NCI-H69 (cell line): ENCODE measurements at regions not wholly inside any gene's neighbourhood (a gene's known extent, or its start where the extent isn't known, plus 50 kb on each side); places are given as distances from the start of the nearest gene placed in this dataset.

Experiments used
- DNase-seq: peaks from one replicate; lab custom pipeline; 2025; lab: John Stamatoyannopoulos, UW

DNA sequence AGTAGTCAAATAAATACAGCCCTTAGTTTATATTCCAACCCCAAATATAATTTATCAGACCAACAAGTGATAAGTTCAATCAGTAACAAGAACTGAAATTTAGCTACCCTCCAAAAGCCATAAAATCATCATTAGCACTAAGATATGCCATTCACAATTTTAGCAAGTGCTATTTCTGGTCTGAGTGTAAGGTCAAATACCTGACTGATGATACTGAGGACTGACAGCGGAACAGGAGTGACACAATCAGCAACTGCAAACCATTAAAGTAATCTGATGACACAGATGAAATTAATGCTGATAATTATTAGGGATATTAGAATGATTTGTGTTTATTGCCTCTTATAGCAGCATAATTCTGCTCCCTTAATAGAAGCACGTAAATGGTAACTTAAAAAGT lies 152.7 kb upstream of the SPHKAP start:
- no peak for DNase-seq

GRCh38 chr2:228329282-228329681 lies 147.8 kb upstream of the SPHKAP start:
- DNase-seq = no peak

DNA sequence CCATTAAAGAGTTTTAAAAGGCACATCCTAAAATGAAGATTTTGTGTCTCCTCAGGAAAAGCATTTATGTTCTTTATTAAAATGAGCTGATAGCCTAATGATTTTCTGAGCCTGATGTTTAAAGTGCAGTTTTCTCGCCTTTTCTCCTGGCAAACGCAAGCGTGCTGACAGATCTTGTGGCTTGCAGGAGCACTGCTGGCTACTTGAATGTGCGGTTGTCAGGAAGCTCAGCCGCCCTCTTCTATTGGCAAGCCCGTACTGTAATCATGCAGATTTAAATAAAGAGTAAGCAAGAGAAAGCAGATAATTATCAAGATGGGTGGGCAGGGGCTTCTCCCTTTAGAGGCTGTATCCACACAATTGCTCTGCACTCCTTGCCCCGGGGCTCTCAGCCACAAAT lies 139.5 kb upstream of the SPHKAP start:
- no peak for DNase-seq

GRCh38 chr2:228318218-228318617 lies 136.7 kb upstream of the SPHKAP start:
- DNase-seq = peak; percentile 12

- DNase-seq = no peak
Observed at GRCh38 chr2:228312172-228312571, 130.7 kb upstream of the SPHKAP start.

- no peak for DNase-seq
Observed at GRCh38 chr2:228303960-228304359, 122.5 kb upstream of the SPHKAP start.

DNA sequence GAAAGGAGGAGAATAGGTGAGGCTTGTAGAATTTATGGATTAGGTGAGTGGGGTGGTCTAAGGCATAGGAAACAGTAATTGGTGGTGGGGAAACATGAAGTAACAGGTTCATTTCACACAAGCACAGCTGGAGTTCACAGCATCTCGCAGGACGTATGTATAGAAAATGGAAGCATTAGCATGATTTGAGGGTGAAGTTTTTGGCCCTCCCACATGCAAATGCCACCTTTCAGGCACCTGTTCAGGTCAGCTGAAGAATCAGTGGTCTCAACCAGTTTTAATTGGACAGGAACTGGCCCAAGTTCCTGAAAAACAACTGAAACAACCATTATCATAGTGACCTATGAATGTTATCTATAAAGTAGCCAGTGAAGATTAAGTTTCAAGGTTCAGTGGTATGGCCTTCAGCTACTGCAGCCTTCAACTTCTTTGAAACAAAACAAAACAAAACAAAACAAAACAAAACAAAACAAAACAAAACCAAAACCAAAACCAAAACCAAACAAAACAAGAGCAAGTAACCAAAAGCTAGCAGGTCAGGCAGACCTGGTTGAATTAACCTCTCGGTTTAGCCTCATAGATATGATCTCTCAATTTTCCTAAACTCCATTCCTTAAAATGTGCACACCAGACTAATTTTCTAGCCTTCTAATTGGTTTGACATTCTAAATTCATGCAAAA lies 102.1 kb upstream of the SPHKAP start:
- no peak for DNase-seq

- no peak for DNase-seq
Observed at GRCh38 chr2:228282376-228282775, 100.9 kb upstream of the SPHKAP start.

- no peak for DNase-seq
Observed at GRCh38 chr2:228273159-228273558, 91.7 kb upstream of the SPHKAP start.

- DNase-seq = no peak
Observed at GRCh38 chr2:228269351-228269750, 87.9 kb upstream of the SPHKAP start.

DNA sequence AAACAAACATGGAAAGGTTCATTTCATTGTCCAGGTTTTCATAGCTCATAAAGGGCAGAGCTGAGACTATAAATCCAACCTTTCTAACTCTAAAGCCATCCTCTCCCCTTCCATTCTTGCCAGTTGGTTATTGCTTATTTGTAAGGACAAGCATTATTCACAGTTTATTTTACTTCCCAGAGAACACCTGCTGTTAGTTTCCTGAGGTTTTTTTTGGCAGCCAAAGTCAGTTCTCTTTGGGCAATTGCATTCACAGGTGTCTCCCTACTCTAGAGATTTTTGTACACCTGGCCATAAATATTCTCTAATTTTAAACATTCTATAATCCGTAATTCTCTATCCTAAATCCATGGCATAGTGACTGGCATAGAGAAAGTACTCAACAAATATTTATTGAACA lies 87.3 kb upstream of the SPHKAP start:
- DNase-seq = peak; percentile 0

DNA sequence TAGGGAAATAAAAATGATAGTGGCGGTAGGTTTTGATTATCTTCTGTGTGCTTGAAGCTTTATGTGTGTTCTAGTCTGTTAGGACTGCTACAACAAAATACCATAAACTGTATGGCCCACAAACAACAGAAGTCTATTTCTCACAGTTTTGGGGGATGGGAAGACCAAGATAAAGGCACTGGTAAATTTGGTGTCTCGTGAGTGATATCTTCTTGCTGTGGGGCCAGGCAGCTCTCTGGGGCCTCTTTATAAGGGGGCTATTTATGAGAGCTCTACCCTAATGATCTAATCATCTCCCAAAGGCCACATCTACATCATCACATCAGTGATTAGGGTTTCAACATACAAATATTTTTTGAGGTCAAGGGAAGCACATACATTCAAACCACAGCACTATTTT lies 86.8 kb upstream of the SPHKAP start:
- DNase-seq = no peak

- DNase-seq = no peak
Observed at GRCh38 chr2:228263156-228263555, 81.7 kb upstream of the SPHKAP start.

DNA sequence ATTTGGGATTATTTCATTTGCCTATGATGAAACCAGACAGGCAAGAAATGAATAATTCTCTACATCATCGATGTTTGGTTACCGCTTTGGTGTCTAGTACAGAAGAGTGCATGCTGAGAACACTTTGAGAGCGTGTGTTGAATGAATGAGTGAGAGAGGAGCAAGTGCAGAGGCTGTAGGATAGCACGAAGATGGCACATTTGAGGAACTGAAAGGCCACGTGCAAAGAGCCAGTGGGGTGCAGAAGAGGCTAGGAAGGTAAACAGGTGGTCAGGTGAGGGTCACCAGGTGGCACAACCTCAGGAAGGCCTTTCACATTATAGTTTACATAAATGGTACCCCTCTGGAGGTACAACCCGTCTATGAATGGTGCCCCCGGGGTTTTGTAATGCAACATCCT lies 80.1 kb upstream of the SPHKAP start:
- no peak for DNase-seq

DNA sequence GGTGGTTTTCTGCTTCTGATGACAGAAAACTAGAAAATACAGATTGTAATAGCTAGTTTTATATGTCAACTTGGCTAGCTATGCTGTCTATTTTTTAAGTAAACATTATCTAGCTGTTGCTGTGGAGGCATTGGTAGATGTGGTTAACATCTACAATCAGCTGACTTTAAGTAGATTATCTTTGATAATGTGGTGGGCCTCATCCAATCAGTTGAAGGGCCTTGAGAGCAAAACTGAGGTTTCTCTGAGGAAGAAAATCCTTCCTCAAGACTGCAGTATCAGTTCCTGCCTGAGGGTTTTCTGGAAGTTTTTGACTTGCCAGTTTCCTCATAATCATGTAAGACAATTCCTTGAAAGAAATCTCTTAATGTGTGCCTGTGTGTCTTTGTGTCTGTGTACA lies 75.9 kb upstream of the SPHKAP start:
- DNase-seq = no peak

GRCh38 chr2:228253752-228254151 lies 72.3 kb upstream of the SPHKAP start:
- peak; percentile 0 for DNase-seq

- no peak for DNase-seq
Observed at GRCh38 chr2:228247335-228247734, 65.8 kb upstream of the SPHKAP start.

DNA sequence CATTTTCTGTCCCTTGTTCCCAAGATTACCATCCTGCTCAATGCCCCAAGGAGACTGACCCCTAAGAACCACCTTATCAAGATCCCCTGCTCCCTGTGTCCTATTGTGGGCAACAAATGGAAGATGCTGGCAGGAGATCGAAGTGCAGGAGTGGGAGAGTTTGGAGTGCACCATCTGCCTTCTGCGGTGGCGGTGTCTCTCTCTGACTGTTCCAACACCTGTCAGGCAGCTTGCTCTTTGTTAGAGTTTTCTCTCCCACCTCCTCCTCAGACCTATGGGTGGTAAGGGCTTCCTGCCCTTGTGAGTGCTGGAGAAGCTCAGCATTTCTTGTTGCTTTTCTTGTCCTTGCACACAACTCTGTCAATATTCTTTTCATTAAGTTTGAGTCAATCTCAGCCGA lies 64.1 kb upstream of the SPHKAP start:
- no peak for DNase-seq

GRCh38 chr2:228242591-228242990 lies 61.1 kb upstream of the SPHKAP start:
- DNase-seq = no peak

DNA sequence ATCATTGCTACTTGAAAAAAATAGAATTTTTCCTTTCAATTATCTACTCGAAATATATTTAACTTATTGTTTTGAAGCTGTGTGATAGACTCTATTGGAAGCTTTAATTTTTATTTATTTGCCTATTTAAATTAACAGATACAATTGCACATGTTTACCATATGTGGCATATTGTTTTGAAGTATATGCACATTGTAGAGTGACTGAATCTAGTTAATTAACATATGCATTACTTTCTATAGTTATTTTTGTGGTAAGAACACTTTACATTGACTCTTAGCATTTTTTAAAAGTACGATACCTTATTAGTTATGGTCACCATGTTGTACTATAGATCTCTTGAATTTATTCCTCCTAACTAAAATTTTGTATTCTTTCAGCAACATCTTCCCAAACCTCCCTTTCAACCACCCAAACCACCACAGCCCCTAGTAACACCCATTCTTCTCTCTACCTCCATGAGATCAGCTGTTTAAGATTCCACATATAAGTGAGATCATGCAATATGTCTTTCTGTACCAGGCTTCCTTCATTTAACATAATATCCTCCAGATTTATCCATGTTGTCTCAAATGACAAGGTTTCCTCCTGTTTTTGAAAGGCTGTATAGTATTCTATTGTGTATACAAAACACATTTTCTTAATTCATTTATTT lies 58.5 kb upstream of the SPHKAP start:
- no peak for DNase-seq

- DNase-seq = no peak
Observed at GRCh38 chr2:228239207-228239906, 57.9 kb upstream of the SPHKAP start.
